ENCODE measurements at regions not wholly inside any gene's neighbourhood (a gene's known extent, or its start where the extent isn't known, plus 50 kb on each side); places are given as distances from the start of the nearest gene placed in this dataset.

DNA sequence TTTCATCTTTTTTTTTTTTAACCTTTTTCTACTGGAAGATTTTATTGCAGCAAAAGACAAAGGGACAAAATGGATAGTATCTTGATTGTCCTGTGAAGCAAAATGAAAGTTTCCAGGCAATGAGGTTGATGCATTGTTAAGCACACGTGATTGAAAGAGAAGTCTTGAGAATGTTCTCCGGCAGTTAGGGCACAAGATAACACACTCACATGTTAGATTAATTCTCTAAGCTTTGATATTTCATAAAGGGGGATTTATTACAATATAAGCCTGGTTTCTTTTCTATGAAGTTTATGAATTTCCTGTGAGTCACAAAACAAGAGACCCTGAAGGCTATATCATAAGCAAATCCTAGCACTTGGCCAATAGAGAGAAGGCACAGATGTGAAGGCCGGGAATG lies 93.4 kb upstream of the ARMC3 start:
- TF ChIP-seq JUNB (CRISPR knock-in tag; IDR thresholded peaks at IDR 0.05; ENCODE audit: borderline replicate concordance) (no peak), YY1 (IDR thresholded peaks at IDR 0.05; ENCODE audit: insufficient read depth, insufficient replicate concordance, low read depth, low read length) (no peak), CREBL2 (CRISPR knock-in tag; IDR thresholded peaks at IDR 0.05; ENCODE audit: borderline replicate concordance) (no peak), ZNF383 (CRISPR knock-in tag; IDR thresholded peaks at IDR 0.05; ENCODE audit: borderline replicate concordance) (no peak), IRF9 (CRISPR knock-in tag; IDR thresholded peaks at IDR 0.05; ENCODE audit: borderline replicate concordance) (no peak), CTCF (CRISPR knock-in tag; IDR thresholded peaks at IDR 0.05) (no peak)
